ENCODE measurements at regions not wholly inside any gene's neighbourhood (a gene's known extent, or its start where the extent isn't known, plus 50 kb on each side); places are given as distances from the start of the nearest gene placed in this dataset.

GRCh38 chr16:80191928-80192327, 348.9 kb upstream of the DYNLRB2 start:
- no peak for DNase-seq (ENCODE audit: low read depth, low spot score)

GRCh38 chr16:80189476-80190175, 351.2 kb upstream of the DYNLRB2 start:
- DNase-seq (ENCODE audit: low read depth, low spot score) = no peak

- no peak for DNase-seq (ENCODE audit: low read depth, low spot score)
These were observed 364.7 kb upstream of the DYNLRB2 start for GRCh38 chr16:80176114-80176513.

- DNase-seq (ENCODE audit: low read depth, low spot score) = no peak
These were observed 365.8 kb upstream of the DYNLRB2 start for GRCh38 chr16:80175011-80175410.

GRCh38 chr16:80174416-80174815, 366.4 kb upstream of the DYNLRB2 start:
- DNase-seq (ENCODE audit: low read depth, low spot score) = no peak

GRCh38 chr16:80171746-80172145, 369.0 kb upstream of the DYNLRB2 start:
- DNase-seq (ENCODE audit: low read depth, low spot score) = no peak

GRCh38 chr16:80171199-80171598, 369.6 kb upstream of the DYNLRB2 start:
- no peak for DNase-seq (ENCODE audit: low read depth, low spot score)

- DNase-seq (ENCODE audit: low read depth, low spot score) = no peak
These were observed 373.0 kb upstream of the DYNLRB2 start for GRCh38 chr16:80167657-80168390.

GRCh38 chr16:80166082-80166481, 374.7 kb upstream of the DYNLRB2 start:
- no peak for DNase-seq (ENCODE audit: low read depth, low spot score)

- DNase-seq (ENCODE audit: low read depth, low spot score) = no peak
These were observed 375.7 kb upstream of the DYNLRB2 start for GRCh38 chr16:80164966-80165550.

GRCh38 chr16:80163339-80163738, 377.5 kb upstream of the DYNLRB2 start:
- no peak for DNase-seq (ENCODE audit: low read depth, low spot score)

GRCh38 chr16:80161799-80162739, 378.7 kb upstream of the DYNLRB2 start:
- DNase-seq (ENCODE audit: low read depth, low spot score) = no peak

- no peak for DNase-seq (ENCODE audit: low read depth, low spot score)
These were observed 382.0 kb upstream of the DYNLRB2 start for GRCh38 chr16:80158766-80159165.

GRCh38 chr16:80151722-80152111, 389.1 kb upstream of the DYNLRB2 start:
- DNase-seq (ENCODE audit: low read depth, low spot score) = no peak

GRCh38 chr16:80150978-80151721, 389.6 kb upstream of the DYNLRB2 start:
- DNase-seq (ENCODE audit: low read depth, low spot score) = no peak

GRCh38 chr16:80148826-80149225, 392.0 kb upstream of the DYNLRB2 start:
- no peak for DNase-seq (ENCODE audit: low read depth, low spot score)

- DNase-seq (ENCODE audit: low read depth, low spot score) = no peak
These were observed 393.7 kb upstream of the DYNLRB2 start for GRCh38 chr16:80147026-80147655.

- DNase-seq (ENCODE audit: low read depth, low spot score) = no peak
These were observed 396.6 kb upstream of the DYNLRB2 start for GRCh38 chr16:80144191-80144590.

- no peak for DNase-seq (ENCODE audit: low read depth, low spot score)
These were observed 397.9 kb upstream of the DYNLRB2 start for GRCh38 chr16:80142940-80143339.

GRCh38 chr16:80142281-80142680, 398.5 kb upstream of the DYNLRB2 start:
- DNase-seq (ENCODE audit: low read depth, low spot score) = no peak

GRCh38 chr16:80129791-80130190, 411.0 kb upstream of the DYNLRB2 start:
- DNase-seq (ENCODE audit: low read depth, low spot score) = no peak

Data from brain pericyte (primary cell).